ENCODE measurements at regions not wholly inside any gene's neighbourhood (a gene's known extent, or its start where the extent isn't known, plus 50 kb on each side); places are given as distances from the start of the nearest gene placed in this dataset.
"Not testable (repeated sequence)": the region's sequence is repeated elsewhere in the genome, so short reads cannot be mapped to it uniquely, and the experiment has no call there.

DNA sequence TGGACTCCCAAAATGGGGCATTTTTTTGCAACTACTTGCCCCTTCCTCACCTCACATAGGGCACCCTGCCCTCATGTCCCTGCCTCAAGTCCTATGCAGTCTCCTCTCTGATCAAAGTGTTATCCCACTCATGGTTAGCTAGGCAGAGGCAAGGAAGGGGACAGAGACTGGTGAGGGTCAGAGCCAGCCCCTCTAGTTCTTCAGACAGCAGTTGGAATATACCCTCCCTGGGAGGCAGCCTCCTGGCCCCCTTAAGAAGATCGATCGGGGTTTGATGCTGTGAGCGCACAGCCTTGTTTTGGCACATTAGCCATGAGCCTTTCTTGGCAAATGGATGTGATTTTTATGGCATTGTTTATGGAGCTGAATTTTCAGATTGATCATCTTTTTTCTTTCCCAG, 436.9 kb downstream of the BUD13 start:
- DNase-seq (ENCODE audit: low spot score) = no peak

DNA sequence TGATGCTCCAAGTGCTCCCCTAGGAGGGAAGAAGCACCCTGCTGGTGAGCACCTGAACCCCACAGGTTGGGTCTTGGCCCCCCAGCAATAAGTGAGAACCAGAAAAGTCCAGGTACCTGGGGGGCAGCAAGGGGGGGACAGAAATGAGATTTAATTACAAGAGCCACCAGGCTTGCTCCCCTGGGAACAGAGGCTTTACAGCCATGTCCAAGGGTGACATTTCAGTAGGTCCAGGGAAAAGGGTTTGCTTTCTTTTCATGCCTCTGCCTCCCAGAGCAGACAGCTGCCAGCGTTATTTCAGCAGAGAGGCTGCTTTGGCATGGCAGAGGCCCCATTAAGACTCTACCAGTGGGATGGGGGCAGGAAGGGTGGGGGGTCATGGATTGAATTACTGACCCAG, 437.7 kb downstream of the BUD13 start:
- no peak for DNase-seq (ENCODE audit: low spot score)

DNA sequence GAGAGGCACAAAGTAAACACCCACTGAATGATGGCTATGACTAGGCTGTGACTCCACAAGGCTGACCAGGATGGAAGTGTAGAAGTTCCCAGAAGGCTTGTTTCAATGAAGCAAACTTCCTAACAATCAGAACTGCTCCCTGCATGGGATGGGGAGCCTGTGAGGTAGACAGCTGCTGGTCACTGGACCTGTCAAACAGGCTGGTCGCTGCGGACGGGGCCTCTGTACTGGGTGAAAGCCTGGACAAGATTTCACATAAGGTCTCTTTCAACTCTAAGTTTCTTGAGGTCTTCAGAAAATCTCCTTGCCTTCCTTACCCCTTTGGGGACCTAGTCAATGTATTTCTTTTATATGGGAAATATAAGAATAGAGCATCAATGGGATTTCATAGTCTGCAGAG, 438.2 kb downstream of the BUD13 start:
- DNase-seq (ENCODE audit: low spot score) = no peak

DNA sequence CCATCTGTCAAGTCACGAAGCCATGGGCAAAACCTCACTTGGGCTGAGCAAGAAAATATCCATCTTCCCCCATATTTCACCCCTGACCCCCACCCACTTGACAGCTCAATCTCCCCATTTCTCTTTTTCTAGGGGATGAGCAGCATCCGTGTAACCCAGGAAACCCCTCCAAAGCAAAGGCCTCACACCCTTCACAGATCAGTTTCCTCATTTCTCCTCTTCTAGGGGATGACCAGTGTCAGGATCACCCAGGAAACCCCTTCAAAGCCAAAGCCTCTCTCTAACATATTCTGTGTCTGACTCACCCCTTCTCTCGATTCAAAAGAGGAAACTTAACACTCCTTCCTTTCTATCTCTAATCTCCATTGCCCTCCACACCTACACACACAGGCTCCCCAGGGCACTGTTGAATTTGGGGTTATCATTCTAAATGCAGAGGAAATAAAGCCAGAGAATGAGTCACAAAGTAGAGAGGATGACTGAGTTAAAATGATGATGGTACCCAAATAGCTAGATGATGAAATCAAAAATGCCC, 439.7 kb downstream of the BUD13 start:
- DNase-seq (ENCODE audit: low spot score) = no peak

DNA sequence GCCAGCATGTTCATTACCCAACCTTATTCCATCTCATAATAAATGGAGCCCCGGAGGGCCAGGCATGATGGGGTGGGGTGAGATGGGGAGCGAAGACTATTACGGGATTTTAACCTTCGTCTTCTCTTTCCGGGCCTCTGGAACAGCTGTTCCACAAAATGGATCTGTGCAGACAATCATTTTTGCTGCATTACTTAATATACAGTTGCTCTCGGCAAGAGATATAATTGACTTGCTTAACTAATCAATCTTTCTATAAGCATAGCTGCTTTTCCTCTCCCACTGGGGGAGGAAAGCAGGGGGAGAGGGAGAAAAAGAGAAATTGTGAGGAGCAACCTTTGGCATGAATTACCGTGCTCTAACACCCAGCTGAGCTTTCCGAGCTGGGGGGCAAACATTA, 440.4 kb downstream of the BUD13 start:
- no peak for DNase-seq (ENCODE audit: low spot score)

DNA sequence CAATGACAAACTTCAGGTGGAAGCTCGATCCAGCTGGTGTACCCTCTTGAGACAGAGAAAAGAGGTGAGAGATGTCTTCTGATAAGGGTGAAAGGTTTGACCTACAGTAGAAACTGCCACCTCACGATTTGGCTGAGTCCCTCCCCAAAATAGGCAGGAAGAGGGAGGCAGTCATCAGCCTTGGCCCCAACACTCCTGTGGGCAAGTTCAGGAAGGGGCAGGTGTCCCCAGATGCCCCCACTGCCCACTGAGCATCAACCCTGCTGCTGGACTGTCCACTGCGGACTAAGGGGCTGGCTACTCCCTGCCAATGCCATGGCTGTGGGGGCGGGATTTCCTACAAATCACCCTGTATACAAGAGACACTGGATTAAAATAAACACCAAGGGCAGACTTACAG, 441.4 kb downstream of the BUD13 start:
- DNase-seq (ENCODE audit: low spot score) = no peak

DNA sequence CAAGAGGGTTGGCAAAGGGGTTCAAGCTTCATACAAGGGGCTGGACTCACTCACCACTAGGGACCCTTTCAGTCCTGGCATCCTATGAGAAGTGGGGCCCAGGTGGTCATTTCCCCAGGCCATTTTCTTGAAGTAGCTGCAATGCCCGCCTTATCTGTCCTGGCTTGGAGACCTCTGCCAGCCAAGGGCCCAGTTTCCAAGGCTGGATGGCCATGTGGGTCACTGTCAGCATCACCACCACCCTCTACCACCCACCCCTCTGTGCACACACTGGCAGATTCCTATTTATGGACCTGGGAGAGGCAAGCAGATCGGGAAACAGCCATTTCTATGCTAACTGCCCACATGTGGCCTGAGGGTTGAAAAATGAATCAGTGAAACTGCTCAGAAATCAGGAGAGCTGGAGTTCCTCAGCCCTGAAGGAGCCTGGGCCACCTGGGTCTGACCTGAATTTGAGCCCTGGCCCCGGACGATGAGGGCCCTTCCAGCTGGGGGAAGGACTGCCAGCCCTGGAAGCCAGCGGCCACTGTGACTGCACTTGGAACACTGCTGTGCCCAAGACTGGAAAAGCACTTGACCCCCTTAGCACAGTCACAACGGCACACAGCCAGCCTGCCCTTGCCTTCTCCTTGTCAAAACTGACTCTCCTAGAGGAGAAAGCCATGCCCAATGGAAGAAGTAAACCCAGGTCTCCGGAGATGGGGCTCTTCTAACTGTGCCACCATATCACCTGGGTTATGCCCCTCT, 442.2 kb downstream of the BUD13 start:
- no peak for DNase-seq (ENCODE audit: low spot score)

DNA sequence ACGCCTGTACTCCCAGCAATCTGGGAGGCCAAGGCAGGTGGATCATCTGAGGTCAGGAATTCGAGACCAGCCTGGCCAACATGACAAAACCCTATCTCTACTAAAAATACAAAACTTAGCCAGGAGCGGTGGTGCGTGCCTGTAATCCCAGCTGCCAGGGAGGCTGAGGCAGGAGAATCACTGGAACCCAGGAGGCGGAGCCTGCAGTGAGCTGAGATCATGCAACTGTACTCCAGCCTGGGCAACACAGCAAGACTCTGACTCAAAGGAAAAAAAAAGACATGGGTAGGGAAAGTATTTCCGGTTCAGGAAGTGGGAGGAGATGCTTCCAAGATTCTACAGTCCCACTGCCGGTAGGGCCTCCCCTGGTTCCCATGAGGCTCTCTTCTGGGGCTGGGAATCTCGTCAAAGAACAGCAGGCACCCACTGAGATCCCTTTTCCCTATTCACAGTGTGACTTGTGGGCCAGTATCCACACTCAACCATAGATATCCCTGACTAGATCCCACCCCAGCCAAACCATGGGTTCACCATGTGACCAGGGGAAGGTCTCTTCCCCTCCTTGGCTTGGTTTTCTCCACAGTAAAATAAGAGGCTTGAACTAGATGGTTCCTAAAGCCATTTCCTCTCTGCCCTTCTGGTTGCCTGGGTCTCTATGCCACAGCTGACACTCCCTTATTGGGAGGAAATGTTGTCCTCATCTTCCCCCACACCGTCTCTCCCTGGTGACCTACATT, 443.3 kb downstream of the BUD13 start:
- no peak for DNase-seq (ENCODE audit: low spot score)

DNA sequence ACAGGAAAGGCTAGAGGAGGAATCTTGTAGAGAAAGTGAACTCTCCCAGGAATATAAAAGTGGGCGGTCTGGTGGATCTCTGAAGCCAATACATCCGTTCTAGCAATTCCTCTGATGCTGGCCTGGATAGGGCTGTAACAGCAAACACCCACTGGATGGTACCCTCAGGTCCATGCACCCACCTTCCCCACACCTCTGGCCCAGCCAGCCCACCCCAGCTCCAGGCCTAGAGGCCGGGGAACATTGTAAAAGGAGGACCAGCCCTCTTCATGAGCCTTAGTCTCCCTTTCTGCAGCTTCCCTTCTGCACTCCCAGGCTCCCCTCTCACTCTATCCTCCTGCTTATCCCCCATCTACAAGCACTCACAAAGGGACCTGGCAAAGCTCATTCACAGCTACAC, 443.9 kb downstream of the BUD13 start:
- DNase-seq (ENCODE audit: low spot score) = no peak

DNA sequence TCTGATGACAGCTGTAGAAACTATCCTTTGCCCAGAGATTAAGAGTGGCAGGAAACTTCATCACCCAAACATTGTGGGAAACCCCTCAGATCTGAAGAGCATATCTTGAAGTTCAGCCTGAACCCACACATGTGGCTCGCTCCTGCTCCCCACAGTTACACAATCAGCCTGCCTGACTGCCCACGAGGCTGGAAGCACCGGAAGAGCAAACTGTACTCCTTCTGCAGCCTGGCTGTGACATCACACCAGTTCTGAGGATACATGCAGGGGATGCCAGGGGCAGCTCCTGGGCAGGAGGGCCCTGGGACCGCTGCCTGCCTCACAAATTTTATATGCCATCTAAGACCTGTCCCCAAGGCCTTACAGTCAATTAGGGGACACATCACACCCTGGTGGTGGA, 444.4 kb downstream of the BUD13 start:
- DNase-seq (ENCODE audit: low spot score) = no peak

DNA sequence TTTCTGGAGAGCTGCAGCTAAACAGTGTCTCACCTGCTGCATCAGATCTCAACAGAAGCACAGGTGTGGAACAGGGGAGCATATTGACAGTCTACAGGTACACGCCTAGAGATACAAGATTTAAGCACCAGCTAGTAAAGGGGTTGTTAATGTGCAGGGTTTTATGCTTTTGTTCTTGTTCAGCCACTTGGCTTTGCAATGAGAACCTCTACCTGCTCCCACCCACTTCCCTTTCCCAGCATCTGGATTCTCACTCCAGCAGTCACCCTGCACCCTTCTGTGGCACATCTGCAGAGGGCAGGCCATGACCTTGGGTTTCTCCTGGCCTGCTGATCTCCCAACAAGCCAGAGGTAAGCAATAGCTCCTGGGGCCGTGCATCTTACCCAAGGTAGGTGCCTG, 446.6 kb downstream of the BUD13 start:
- DNase-seq (ENCODE audit: low spot score) = no peak

DNA sequence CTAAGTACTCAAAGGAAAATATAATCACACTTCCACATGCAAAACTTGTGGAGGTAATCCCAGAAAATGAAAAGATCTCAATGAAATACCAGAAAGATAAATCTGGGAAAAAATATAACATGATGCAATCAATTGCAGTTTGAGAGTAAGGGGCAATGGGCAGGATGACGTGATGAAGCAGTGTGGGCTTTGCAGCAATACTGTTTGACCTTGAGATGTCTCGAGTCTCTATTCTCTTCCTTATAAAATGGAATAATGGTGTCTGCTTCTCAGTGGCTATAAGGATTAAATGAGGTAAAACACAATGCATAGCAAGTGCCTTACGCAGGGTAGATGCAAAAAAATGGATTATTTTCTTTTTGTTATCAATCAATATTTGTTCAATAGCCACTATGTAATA, 447.5 kb downstream of the BUD13 start:
- no peak for DNase-seq (ENCODE audit: low spot score)

DNA sequence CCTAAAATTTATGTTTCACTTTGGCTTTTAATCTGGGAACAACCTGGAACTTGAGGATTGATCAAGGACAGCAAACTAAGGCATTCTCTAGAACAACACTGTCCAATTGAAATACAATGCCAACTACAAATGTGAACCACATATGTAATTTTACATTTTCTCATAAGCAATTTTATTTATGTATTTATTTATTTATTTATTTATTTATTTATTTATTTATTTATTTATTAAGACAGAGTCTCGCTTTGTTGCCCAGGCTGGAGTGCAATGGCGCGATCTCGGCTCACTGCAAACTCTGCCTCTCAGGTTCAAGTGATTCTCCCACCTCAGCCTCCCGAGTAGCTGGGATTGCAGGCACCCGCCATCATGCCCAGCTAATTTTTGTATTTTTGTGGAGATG, 448.7 kb downstream of the BUD13 start:
- DNase-seq (ENCODE audit: low spot score) = not testable (repeated sequence)

DNA sequence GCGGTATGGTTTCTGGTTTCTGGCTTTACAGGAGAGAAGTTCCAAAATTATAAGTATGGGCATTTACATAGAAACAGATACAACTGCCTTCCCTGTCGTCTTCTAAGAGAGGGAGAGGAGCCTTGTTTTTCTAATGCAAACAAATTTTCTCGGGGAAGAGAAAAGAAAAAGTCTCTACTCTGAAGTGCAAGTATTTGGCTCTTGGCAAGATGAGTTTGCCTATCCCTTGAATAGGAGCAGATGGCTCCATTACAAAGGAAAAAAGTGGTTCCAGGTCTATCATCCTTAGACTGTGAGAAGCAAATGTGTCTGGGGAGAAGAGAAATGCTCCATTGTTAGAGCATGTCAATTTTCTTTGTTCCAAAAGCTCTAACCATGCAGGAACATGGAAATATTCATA, 455.6 kb downstream of the BUD13 start:
- DNase-seq (ENCODE audit: low spot score) = no peak

DNA sequence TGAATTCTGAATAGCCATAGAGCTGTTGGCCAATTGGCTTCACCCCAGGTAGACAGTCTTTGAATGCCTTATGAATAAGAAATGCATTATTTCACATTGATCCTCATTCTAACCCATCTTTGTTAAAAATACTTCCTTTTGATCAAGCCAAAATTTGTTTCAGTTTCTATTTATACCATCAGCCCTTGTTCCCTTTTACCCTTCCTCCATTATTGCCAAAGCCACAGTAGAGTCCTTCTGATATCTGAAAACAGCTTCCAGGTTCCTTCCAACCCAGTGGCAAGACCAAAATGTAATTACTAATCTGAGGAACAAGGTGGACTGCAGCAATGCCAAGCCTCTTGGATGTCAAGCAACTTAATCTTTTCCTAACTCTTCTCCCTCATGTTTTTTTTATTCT, 458.8 kb downstream of the BUD13 start:
- no peak for DNase-seq (ENCODE audit: low spot score)

DNA sequence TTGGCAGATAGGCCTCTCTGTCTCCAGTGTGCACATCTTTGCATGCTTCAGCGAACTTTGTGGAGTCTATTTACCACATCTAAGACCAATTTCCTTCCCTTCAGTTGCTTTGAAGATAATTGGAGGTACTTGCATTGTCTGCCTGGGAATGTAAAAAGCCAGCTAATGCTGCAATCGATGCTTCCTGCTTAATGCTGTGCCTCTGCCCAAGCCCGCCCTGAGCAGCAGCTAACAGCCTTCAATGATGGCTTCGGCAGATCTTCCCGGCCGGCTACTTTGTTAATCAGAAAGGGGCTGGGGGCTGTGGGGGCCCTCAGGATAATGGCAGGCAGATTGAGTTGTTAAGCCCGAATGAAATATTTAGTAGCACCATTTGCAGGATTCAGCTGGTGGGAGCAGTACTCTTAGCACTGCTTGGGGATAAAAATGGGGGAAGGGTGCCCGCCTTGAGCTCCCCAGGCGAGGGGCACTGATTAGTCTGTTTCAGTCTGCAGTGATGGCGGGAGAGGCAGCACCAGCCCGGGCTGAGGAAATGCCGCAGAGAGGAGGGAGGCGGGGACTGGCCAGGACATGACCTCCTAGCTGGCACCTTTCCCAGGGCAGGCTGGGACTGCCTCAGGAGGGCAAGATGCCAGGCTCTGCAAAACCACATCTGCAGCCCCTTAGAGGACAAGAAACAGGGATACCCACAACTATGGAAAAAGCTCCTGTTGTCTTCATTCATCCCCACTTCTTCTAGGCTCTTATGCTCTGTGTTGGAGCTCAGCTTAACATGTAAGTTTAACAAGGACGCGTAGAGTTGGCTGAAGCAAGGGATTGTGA, 460.0 kb downstream of the BUD13 start:
- peak; percentile 92 for DNase-seq (ENCODE audit: low spot score)

DNA sequence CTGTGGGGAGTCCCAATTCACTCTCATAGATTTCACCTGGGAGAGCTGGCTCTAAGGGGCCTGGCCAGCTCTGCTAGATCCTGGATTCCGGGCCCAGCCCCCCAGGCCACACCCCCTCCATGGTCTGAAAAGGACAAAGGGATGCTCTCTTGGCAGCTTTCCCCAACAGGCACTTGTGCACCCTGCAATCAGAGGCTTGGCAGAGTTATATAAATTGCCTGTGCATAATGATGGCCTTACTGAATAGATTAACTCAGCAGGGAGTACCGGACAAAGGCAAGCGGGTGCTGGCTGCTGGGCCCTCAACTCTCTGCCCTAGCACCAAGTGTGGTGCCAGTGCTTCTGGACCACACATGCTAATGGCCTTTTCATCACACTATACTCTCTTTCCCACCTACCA, 461.6 kb downstream of the BUD13 start:
- DNase-seq (ENCODE audit: low spot score) = no peak

DNA sequence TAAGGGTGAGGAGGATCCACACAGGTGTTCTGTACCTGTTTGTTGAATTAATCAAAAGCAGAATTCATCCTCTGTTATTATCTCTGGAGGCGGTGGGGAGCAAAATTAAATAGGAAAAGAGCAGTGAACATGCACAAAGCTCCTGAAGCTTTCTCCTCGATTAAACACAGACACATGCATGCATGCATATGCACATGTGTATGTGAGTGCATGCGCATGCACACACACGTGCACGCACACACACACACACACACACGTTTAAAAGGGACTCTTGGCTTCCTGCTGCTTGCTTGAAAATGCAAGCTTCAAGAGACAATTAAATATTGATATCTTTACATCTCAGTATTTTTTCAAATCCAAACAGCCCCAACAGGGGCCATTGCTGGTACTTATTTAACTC, 462.1 kb downstream of the BUD13 start:
- no peak for DNase-seq (ENCODE audit: low spot score)

DNA sequence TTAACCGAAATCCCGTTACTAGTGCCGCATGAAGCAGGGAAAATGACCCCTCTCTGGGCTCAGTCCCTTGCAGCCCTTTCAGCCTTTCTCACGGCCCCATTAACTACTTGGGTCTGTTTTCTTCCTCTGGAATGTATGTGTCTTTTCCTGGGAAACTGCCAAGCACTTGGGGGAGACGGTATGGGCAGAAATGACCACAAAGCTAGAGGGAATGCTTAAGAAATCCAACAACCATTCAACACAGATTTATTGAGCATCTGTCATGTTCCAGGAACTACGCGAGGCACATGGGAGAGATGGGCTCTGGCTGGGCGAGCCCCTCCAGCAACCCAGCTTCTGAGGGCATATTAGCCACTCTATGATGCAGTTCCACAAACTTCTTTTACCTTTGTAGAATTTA, 462.6 kb downstream of the BUD13 start:
- DNase-seq (ENCODE audit: low spot score) = no peak

DNA sequence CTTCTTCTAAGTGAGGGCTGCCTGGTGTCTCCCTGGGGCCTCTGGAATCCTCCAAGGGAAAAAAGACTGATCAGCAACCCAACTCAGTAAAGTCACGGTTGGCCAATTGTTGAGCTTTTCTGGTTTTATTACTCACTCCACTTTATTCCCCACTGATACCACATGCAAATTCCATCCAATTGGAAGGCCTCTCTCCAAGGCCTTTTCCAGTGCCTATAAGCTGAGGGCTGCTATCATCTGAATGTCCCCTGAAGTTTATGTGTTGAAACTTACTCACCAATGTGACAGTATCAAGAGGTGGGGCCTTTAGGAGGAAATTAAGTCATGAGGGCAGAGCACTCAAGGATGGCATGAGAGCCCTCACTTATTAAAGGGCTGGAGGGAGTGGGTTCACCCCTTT, 463.3 kb downstream of the BUD13 start:
- DNase-seq (ENCODE audit: low spot score) = no peak

DNA sequence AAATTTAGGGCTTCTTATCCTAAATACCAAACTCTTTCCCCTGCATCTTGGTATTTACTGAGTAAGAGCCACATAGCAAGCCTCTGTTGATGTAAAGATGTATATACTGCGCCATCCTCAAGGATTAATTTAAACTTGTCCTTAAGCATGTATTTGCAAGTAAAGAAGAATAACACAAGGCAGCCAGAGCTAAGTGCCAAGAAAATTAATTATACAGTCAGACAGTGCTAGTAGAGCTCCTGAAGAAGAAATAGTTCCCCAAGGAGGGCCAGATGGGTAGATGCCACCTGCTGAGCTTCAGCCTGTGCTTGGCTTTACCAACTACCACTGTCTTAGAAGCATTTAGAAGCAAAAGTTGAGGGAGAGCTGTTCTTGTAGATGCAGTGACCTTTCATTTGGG, 470.0 kb downstream of the BUD13 start:
- DNase-seq (ENCODE audit: low spot score) = no peak

DNA sequence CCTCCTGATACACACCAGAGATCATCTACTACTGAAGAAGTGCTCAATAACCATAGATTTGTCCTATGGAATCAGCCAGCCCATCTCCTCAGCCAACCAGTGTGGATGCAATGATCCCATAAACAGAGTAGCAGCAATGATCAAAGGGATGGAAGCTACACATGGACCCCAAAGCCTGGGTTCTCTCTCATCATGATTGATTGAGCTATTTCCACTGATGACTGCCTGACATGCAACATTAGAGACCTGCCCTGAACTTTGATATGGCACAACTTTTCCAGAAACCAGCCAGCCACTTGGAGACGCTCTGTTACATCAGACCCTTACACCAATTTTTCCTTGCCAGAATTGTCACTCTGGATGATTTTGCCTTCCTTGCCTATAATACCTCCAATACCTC, 471.6 kb downstream of the BUD13 start:
- DNase-seq (ENCODE audit: low spot score) = no peak

DNA sequence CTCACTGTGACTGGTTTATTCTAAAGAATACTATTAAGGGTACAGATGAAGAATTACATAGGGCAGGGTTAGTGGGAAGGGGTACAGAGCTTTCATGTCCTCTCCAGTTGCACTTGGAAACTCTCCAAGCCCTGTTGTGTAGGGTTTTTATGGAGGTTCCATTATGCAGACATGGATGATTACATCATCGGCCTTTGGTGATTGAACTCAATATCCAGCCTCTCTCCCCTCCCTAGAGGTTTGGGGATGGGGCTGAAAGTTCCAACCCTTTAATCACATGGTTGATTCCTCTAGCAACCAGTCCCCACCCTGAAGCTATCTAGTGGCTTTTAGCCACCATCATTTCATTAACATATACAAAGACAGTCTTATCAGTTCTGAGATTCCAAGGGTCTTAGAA, 472.6 kb downstream of the BUD13 start:
- DNase-seq (ENCODE audit: low spot score) = no peak
